Fibroblast of skin of left biceps (primary cell): ENCODE measurements at regions not wholly inside any gene's neighbourhood (a gene's known extent, or its start where the extent isn't known, plus 50 kb on each side); places are given as distances from the start of the nearest gene placed in this dataset.

Experiments
- DNase-seq, 2 experiments: peaks; one replicate each; pipeline ENCODE4 v3.0.0-alpha.2; 2013; ENCODE audit warnings: low read depth in 2 of 2

DNA sequence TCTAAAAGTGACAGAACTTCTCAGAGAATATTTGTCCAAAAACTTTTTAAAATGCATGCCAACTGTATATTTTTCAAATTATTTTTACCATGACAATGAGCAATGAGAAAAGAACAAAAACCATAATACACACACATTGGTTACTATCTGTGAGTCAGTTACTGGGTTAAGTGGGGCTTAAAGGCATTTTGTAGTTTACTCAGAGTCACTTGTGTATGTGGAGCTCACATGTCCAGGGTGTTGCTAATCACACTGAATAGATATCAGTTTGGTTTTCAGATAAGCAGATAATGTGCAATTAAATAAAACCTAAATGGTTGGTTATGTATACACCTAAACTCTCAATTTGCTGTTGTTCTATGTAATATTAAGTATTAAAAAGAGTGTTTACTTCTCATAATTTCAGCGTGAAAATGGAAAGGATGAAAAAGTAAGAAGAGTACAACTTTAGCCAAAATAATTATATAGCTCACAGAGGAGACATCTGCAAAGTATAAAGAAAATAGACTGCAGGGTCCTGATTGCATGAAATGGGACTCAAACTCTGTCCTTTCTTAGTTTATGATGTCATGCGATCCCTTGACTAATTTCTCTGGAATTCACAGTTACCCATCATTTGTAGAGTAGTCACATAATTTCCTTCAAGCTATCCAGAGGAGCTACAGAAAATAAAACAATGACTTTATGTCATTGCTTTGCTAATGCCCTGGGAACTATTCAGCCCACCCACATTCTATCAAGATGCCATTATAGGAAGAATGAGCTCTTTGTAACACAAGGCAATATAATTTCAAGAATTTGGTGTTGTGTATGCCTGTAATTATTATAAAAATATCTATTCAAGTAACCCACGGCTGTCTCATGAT is 388.0 kb upstream of the ZNF608 start:
- DNase-seq: peak in 1 of 2 experiments; percentile 70

- no peak for DNase-seq
Measured at GRCh38 chr5:125137535-125137934, 391.1 kb upstream of the ZNF608 start.

DNA sequence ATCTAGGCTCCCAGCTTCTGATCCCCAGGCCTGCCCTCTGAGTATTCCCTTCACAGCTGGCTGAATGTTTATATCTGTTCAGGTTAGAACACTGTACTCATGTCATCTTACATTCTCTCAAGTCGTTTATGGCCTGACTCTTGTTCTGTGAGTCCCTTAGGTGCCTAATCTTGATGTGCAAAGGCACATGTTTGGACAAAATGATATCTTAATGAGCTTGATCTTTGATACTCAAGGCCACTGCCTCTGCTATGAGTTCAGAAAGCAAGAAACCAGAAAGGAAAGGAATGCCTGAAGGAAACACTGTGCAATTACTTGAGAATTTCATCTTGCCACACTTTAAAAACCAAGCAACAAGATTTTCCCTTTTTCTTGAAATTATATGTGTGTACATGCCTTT is 391.8 kb upstream of the ZNF608 start:
- DNase-seq: no peak

DNA sequence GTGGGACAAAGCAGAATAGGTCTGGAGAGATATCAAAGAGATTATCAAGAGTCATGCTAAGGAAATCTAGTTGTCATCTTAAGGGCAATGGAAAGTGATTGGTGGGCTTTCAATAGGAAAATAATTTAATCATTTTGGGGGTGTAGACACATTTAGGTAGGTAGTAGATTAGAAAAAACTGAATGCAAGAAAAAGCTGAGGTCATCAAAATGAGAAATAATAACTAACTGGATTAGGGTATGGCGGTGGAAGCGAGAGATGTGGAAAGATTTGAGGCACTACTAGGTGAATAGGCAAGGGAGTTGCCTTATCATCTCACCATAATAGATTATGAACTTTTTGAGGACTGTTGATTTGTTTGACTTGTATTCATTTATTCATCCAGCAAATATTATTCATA is 393.2 kb upstream of the ZNF608 start:
- DNase-seq: no peak

DNA sequence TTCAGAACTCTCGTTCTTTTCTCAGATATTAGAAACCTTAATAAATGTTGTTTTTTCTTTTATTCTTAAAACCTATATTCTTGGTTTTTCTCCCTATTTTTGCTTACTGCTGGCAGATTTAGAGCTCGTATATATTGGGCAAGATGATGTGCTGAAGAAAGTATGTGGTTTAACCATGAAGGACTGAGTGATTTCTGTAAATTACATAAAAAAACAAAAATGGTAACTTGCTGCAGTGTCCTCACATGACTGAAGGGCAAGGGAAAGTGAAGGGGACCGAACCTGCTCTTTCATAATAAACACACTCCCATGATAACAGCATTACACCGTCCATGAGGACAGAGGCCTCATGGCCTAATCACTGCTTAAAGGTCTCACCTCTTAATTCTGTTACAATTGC is 393.8 kb upstream of the ZNF608 start:
- DNase-seq: no peak

- no peak for DNase-seq
Measured at GRCh38 chr5:125140855-125141254, 394.4 kb upstream of the ZNF608 start.

DNA sequence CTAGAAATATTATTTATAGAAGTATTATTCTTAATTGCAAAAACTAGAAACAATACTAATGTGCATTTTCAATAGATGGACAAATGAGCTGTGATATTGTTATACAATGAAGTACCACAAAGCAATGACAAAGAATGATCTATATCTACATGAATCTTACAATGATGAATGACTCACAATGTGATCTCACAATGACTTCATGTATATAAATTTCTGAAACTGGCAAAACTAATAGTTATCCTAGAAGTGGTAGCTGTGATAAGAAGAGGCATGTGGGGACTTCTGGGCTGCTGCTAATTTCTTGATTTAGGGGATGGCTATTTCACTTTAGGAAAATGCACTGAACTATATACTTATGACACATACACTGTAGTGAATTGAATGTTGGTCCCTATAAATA is 396.0 kb upstream of the ZNF608 start:
- no peak for DNase-seq

DNA sequence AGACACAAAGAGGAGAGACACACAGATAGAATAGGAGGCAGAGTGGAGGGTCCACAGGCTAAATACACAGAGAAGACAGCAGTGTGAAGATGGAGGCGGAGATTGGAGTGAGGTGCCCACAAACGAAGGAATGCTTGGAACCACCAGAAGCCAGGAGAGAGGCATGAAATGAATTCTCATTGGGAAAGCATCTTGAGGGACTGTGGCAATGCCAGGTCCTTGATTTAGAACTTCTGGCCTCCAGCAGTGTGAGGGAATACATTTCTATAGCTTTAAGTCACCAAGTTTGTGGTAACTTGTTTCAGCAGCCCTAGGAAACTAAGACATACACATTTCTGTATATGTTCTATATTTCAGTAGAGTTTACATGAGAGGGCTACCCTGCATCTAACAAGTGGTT is 396.6 kb upstream of the ZNF608 start:
- DNase-seq: no peak

DNA sequence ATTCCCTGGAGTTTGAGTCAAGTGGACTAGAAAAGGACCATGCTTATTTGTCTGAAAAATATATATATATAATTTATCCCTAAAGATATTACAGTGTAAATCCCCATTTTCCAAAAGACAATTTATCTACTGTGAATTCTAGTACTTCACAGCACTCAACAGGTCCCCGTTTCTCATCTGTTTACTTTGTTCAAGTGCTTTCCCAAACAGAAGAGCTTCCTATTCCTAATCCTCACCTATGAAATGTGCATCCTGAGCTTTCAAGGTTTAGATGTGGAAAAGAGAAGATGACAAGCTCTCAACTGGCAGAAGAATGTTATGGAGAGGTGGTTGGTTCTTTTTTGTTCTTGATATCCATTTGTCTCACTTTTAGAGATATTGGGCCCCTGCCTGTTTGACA is 401.6 kb upstream of the ZNF608 start:
- DNase-seq: no peak

GRCh38 chr5:125148706-125149105 is 402.3 kb upstream of the ZNF608 start:
- DNase-seq: no peak

- no peak for DNase-seq
Measured at GRCh38 chr5:125149110-125149509, 402.7 kb upstream of the ZNF608 start.

- peak in 1 of 2 experiments; percentile 59 for DNase-seq
Measured at GRCh38 chr5:125149527-125149926, 403.1 kb upstream of the ZNF608 start.

DNA sequence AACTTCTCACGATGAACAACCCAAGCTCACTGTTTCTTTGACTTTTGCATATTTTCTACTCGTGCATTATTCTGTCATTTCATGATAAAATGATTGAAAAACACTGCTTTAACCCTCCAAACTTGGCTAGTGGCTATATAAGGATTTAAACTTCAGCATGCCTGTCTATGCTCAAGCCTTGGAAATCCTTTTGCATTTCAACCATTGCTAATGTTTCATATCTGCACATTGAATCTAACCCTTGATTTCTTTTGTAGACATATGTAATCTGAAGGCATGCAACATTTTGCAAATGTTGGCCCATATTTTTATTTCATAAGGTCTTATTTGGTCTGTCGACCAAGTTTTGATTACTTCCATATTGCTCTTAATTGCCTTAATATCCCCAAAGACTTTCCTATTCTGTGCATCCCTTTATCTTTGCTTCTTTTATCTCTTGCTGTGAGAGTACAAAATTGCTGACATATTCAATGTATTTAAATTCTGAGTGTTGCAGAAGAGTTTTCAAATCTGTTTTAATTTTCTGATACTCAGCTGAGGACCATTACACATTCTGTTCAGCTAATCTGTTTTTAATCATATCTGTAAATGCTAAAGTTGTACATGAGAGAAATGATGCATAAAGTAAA is 403.7 kb upstream of the ZNF608 start:
- DNase-seq: peak in 1 of 2 experiments; percentile 69

GRCh38 chr5:125151150-125151900 is 404.9 kb upstream of the ZNF608 start:
- no peak for DNase-seq

DNA sequence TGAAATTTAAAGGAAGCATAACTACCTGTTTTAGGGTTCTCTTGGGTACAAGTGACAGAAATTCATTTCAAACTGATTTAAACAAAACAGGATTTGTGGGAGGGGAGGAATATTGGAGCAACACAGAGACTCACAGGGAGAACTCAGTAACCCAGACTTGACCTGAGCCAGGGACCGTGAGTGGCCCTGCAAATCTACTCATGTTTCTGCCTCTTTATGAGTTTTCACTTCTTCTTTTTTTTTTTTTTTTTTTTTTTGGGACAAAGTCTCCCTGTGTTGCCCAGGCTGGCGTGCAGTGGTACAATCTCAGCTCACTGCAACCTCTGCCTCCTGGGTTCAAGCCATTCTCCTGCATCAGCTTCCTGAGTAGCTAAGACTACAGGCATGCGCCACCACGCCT is 405.6 kb upstream of the ZNF608 start:
- no peak for DNase-seq

- no peak for DNase-seq
Measured at GRCh38 chr5:125152461-125153189, 406.2 kb upstream of the ZNF608 start.

- DNase-seq: no peak
Measured at GRCh38 chr5:125153231-125153630, 406.8 kb upstream of the ZNF608 start.

- DNase-seq: peak; percentile 75
Measured at GRCh38 chr5:125154301-125155110, 408.1 kb upstream of the ZNF608 start.

GRCh38 chr5:125160787-125161502 is 414.5 kb upstream of the ZNF608 start:
- DNase-seq: no peak

DNA sequence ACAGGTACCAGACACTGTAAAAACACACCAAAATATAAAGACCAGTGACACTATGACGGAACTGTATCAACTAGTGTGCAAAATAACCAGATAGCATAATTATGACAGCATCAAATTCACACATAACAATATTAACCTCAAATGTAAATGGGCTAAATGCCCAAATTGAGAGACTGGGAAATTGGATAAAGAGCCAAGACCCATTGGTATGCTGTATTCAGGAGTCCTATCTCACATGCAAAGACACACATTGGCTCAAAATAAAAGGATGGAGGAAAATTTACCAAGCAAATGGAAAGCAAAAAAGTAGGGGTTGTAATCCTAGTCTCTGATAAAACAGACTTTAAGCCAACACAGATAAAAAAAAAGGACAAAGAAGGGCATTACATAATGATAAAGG is 416.3 kb upstream of the ZNF608 start:
- no peak for DNase-seq
